B cell (primary cell): ENCODE measurements at regions not wholly inside any gene's neighbourhood (a gene's known extent, or its start where the extent isn't known, plus 50 kb on each side); places are given as distances from the start of the nearest gene placed in this dataset.

Experiments used
- ATAC-seq: fragments of 200-7000 bp; cut with Tn5 transposase; one replicate; pipeline ENCODE4 v1.10.0; 2021; ENCODE audit warnings: low read depth, mild to moderate bottlenecking, moderate number of reproducible peaks, moderate library complexity
- CTCF ChIA-PET: fragments of 350-600 bp; sonication (Branson Sonifier 250); formaldehyde crosslinking; loops from one replicate; lab custom pipeline; 2021; ENCODE audit warnings: antibody characterized with exemption, inconsistent platforms; lab: Charles Lee
- POLR2A ChIA-PET: fragments of 350-600 bp; sonication (Branson Sonifier 250); formaldehyde crosslinking; loops from one replicate; lab custom pipeline; 2021; ENCODE audit warnings: antibody characterized with exemption; lab: Charles Lee
- DNase-seq: peaks from one replicate; pipeline ENCODE4 v3.0.0; 2013
- H2AFZ ChIP-seq: 2 replicates; pipeline ENCODE4 v1.6.1; 2012; ENCODE audit warnings: mild to moderate bottlenecking, low read depth, low read length; ENCODE audit not compliant: insufficient read depth, poor library complexity, severe bottlenecking
- H3K27ac ChIP-seq, 2 donors: 1 replicate in 1 of 2; 2 replicates in 1 of 2; pipeline ENCODE4 v1.5.1; 2012 to 2013; ENCODE audit warnings: low read length in 2 of 2, mild to moderate bottlenecking in 2 of 2, moderate library complexity in 1 of 2
- H3K27me3 ChIP-seq, 4 experiments: fragments of 200-600 bp in 1 of 4; sonication (generic) in 1 of 4; replicated peaks in 1 of 4; 1 replicate in 2 of 4; 2 replicates in 2 of 4; pipeline versions ENCODE4 v1.6.1 to v1.7.0; 2013 to 2016; ENCODE audit warnings: low read length in 3 of 4, mild to moderate bottlenecking in 2 of 4, mixed read lengths in 1 of 4, moderate library complexity in 1 of 4; ENCODE audit not compliant: insufficient read depth in 4 of 4, control insufficient read depth in 3 of 4; ENCODE audit errors: control extremely low read depth in 1 of 4
- H3K36me3 ChIP-seq, 2 experiments: replicated peaks in 1 of 2; 1 replicate in 1 of 2; 2 replicates in 1 of 2; pipeline versions ENCODE4 v1.6.1 to v1.7.1; 2013; ENCODE audit warnings: low read length in 1 of 2; ENCODE audit not compliant: insufficient read depth in 2 of 2, control insufficient read depth in 1 of 2; ENCODE audit errors: control extremely low read depth in 1 of 2, extremely low read depth in 1 of 2
- H3K4me1 ChIP-seq, 2 donors: fragments of 200-600 bp in 1 of 2; sonication (generic) in 1 of 2; 1 replicate in 1 of 2; 2 replicates in 1 of 2; pipeline versions ENCODE4 v1.5.1 to v1.6.1; 2013 to 2017; ENCODE audit warnings: low read length in 2 of 2; ENCODE audit not compliant: control insufficient read depth in 2 of 2, insufficient read depth in 2 of 2
- H3K4me2 ChIP-seq: replicated peaks from 2 replicates; pipeline ENCODE3; 2012; ENCODE audit warnings: mild to moderate bottlenecking, low read depth, low read length; ENCODE audit not compliant: poor library complexity, severe bottlenecking
- H3K4me3 ChIP-seq, 5 experiments: fragments of 200-600 bp in 1 of 5; sonication (generic) in 1 of 5; 1 replicate in 3 of 5; 2 replicates in 2 of 5; pipeline versions ENCODE4 v1.5.1 to v1.7.0; 2011 to 2016; ENCODE audit warnings: low read length in 4 of 5, mild to moderate bottlenecking in 4 of 5, low read depth in 2 of 5, control low read depth in 1 of 5, moderate library complexity in 1 of 5; ENCODE audit not compliant: insufficient read depth in 1 of 5; ENCODE audit errors: control extremely low read depth in 1 of 5, extremely low read depth in 1 of 5
- H3K79me2 ChIP-seq: fragments of 200-600 bp; sonication (generic); one replicate; pipeline ENCODE4 v1.6.0; 2016; ENCODE audit warnings: low read length; ENCODE audit not compliant: control insufficient read depth, insufficient read depth
- H3K9ac ChIP-seq: fragments of 200-600 bp; sonication (generic); 2 replicates; pipeline ENCODE4 v1.6.1; 2017; ENCODE audit warnings: mild to moderate bottlenecking, low read length, moderate library complexity
- H3K9me3 ChIP-seq, 3 donors: one replicate each; pipeline versions ENCODE4 v1.6.1 to v1.7.1; 2013; ENCODE audit warnings: low read length in 2 of 3; ENCODE audit not compliant: control insufficient read depth in 2 of 3, insufficient read depth in 1 of 3; ENCODE audit errors: control extremely low read depth in 1 of 3
- H4K20me1 ChIP-seq: 2 replicates; pipeline ENCODE4 v1.6.0; 2012; ENCODE audit warnings: mild to moderate bottlenecking, low read length; ENCODE audit not compliant: insufficient read depth, control insufficient read depth, poor library complexity, severe bottlenecking
- H3K27ac Mint-ChIP-seq: one replicate; pipeline ENCODE4 v1.8.0; 2021; ENCODE audit warnings: mixed read lengths
- H3K27me3 Mint-ChIP-seq: one replicate; pipeline ENCODE4 v1.8.0; 2021; ENCODE audit warnings: mixed read lengths
- H3K4me1 Mint-ChIP-seq: one replicate; pipeline ENCODE4 v1.8.0; 2021; ENCODE audit warnings: mixed read lengths
- H3K4me3 Mint-ChIP-seq: one replicate; pipeline ENCODE4 v1.8.0; 2021; ENCODE audit warnings: mixed read lengths
- H3K9me3 Mint-ChIP-seq: one replicate; pipeline ENCODE4 v1.8.0; 2022; ENCODE audit warnings: mixed read lengths; ENCODE audit not compliant: insufficient read depth
- EZH2 ChIP-seq: IDR thresholded peaks from 2 replicates; pipeline ENCODE4 v1.6.1; 2012; ENCODE audit warnings: borderline replicate concordance, low read depth, mild to moderate bottlenecking, moderate library complexity, low read length; ENCODE audit not compliant: insufficient read depth, poor library complexity, severe bottlenecking
- WGBS: methylation state at CpG from one replicate; pipeline ENCODE4 v1.1.5; 2013; ENCODE audit warnings: missing lambda C conversion rate; ENCODE audit not compliant: insufficient coverage; 5-methylcytosine and 5-hydroxymethylcytosine counted together
- intact Hi-C: fragments of 100-400 bp; cut with micrococcal nuclease; formaldehyde crosslinking; loops from one replicate; pipeline ENCODE4 v1.10.0; 2022
- TF ChIP-seq, protein P1 (sequence below): fragments of 200-600 bp; IDR thresholded peaks from one replicate; pipeline ENCODE4 v1.8.0; 2022; ENCODE audit warnings: antibody characterized with exemption, mild to moderate bottlenecking

- Mint-ChIP-seq H3K27me3 (no peaks in the 10 kb centered on the region), H3K27ac (no peak overlapping the region), H3K9me3 (no peaks in the 10 kb centered on the region), H3K4me1 (peaks cover 4% of the 10 kb centered on the region), H3K4me3 (no peak overlapping the region)
- H4K20me1 ChIP-seq, result no peaks in the 10 kb centered on the region
- H3K9ac ChIP-seq, result no peak overlapping the region
- no peak for ATAC-seq
- H3K36me3 ChIP-seq, result no peaks in the 10 kb centered on the region
- no peak for DNase-seq
- peaks cover 0 to 11% (median 2%) of the 10 kb centered on the region in 4 experiments for H3K27me3 ChIP-seq
- POLR2A ChIA-PET, result no interaction called here
- H3K9me3 ChIP-seq, result no peaks in the 10 kb centered on the region
- no peak overlapping the region for H3K4me2 ChIP-seq
- H3K4me3 ChIP-seq, result no peak overlapping the region
- TF ChIP-seq, protein P1, sequence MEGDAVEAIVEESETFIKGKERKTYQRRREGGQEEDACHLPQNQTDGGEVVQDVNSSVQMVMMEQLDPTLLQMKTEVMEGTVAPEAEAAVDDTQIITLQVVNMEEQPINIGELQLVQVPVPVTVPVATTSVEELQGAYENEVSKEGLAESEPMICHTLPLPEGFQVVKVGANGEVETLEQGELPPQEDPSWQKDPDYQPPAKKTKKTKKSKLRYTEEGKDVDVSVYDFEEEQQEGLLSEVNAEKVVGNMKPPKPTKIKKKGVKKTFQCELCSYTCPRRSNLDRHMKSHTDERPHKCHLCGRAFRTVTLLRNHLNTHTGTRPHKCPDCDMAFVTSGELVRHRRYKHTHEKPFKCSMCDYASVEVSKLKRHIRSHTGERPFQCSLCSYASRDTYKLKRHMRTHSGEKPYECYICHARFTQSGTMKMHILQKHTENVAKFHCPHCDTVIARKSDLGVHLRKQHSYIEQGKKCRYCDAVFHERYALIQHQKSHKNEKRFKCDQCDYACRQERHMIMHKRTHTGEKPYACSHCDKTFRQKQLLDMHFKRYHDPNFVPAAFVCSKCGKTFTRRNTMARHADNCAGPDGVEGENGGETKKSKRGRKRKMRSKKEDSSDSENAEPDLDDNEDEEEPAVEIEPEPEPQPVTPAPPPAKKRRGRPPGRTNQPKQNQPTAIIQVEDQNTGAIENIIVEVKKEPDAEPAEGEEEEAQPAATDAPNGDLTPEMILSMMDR, result no peak
- TF ChIP-seq EZH2, result no peak
- no peaks in the 10 kb centered on the region for H3K79me2 ChIP-seq
- CTCF ChIA-PET, result no interaction called here
- no peak overlapping the region for H2AFZ ChIP-seq
- no peak overlapping the region for H3K27ac ChIP-seq
- intact Hi-C loops, result loop anchor here (5.0 kb wide), 2 partner anchors 279 to 534 kb away; no protein-coding TSS in a partner anchor
- H3K4me1 ChIP-seq, result peaks cover 6 to 8% of the 10 kb centered on the region in 2 donors
- WGBS, result no CpG with 5 or more reads among the region's 1 CpG
These were observed 364.0 kb downstream of the BCOR start for GRCh38 chrX:39733745-39734144.

GRCh38 chrX:39734174-39734776 lies 363.5 kb downstream of the BCOR start:
- no peak overlapping the region for H3K4me2 ChIP-seq
- Mint-ChIP-seq H3K4me1 (peaks cover 4% of the 10 kb centered on the region), H3K27ac (no peak overlapping the region), H3K9me3 (no peaks in the 10 kb centered on the region), H3K4me3 (no peak overlapping the region), H3K27me3 (no peaks in the 10 kb centered on the region)
- H3K9me3 ChIP-seq, result no peaks in the 10 kb centered on the region
- H3K36me3 ChIP-seq, result no peaks in the 10 kb centered on the region
- TF ChIP-seq EZH2, result no peak
- TF ChIP-seq, protein P1, result no peak
- H3K9ac ChIP-seq, result no peak overlapping the region
- peaks cover 6 to 8% of the 10 kb centered on the region in 2 donors for H3K4me1 ChIP-seq
- ChIA-PET POLR2A (interaction anchor here (0.6 kb wide), 1 partner anchor 475 kb away, joined by 6 read pairs; no protein-coding TSS in a partner anchor), CTCF (no interaction called here)
- H2AFZ ChIP-seq, result no peak overlapping the region
- intact Hi-C loops, result loop anchor here (5.0 kb wide), 2 partner anchors 278 to 533 kb away; no protein-coding TSS in a partner anchor
- H4K20me1 ChIP-seq, result no peaks in the 10 kb centered on the region
- H3K4me3 ChIP-seq, result no peak overlapping the region
- WGBS, result no CpG with 5 or more reads among the region's 2 CpGs
- DNase-seq (no peak), ATAC-seq (no peak)
- peaks cover 0 to 9% (median 2%) of the 10 kb centered on the region in 4 experiments for H3K27me3 ChIP-seq
- H3K27ac ChIP-seq, result no peak overlapping the region
- no peaks in the 10 kb centered on the region for H3K79me2 ChIP-seq
